Prostate gland (tissue), 2 donors: ENCODE measurements at regions not wholly inside any gene's neighbourhood (a gene's known extent, or its start where the extent isn't known, plus 50 kb on each side); places are given as distances from the start of the nearest gene placed in this dataset.

Source experiments
- DNase-seq: peaks from one replicate; pipeline ENCODE4 v3.0.0-alpha.2; 2019; ENCODE audit warnings: low spot score
- H3K27ac ChIP-seq, 2 donors: fragments of 200-600 bp; sonication (generic); 2 replicates each; pipeline ENCODE4 v1.5.1; 2017 to 2019
- H3K27me3 ChIP-seq: fragments of 200-600 bp; sonication (generic); replicated peaks from 2 replicates; pipeline ENCODE4 v1.5.1; 2019; ENCODE audit not compliant: insufficient read depth
- H3K36me3 ChIP-seq, 2 donors: fragments of 200-600 bp; sonication (generic); 1 replicate in 1 of 2; 2 replicates in 1 of 2; pipeline versions ENCODE4 v1.5.1 to v1.8.1; 2017 to 2019
- H3K4me1 ChIP-seq: fragments of 200-600 bp; sonication (generic); replicated peaks from 2 replicates; pipeline ENCODE4 v1.5.1; 2019
- H3K4me3 ChIP-seq, 2 donors: fragments of 200-600 bp; sonication (generic); 2 replicates each; pipeline ENCODE4 v1.5.1; 2017 to 2019
- H3K9me3 ChIP-seq: fragments of 200-600 bp; sonication (generic); 2 replicates; pipeline ENCODE4 v1.5.1; 2017
- POLR2A ChIP-seq: fragments of 450-650 bp; IDR thresholded peaks from one replicate; pipeline ENCODE4 v1.6.1; 2016; ENCODE audit warnings: antibody characterized with exemption, mild to moderate bottlenecking
- POLR2AphosphoS5 ChIP-seq: sonication (generic); formaldehyde crosslinking; IDR thresholded peaks from one replicate; pipeline ENCODE4 v1.6.1; 2017; ENCODE audit warnings: antibody characterized with exemption
- WGBS: methylation state at CpG from one replicate; pipeline ENCODE4 v1.1.5; 2018; 5-methylcytosine and 5-hydroxymethylcytosine counted together
- intact Hi-C: fragments of 100-400 bp; cut with DNase I; formaldehyde crosslinking; loops from one replicate; pipeline ENCODE4 v1.14.2; 2022
- TF ChIP-seq, protein P1 (sequence below), 4 experiments: fragments of 200-600 bp in 2 of 4; fragments of 450-650 bp in 2 of 4; sonication (generic) in 2 of 4; IDR thresholded peaks; 1 replicate in 3 of 4; 2 replicates in 1 of 4; pipeline ENCODE4 v1.5.1; 2016 to 2019; ENCODE audit warnings: antibody characterized with exemption in 4 of 4, mild to moderate bottlenecking in 2 of 4, moderate library complexity in 2 of 4

DNA sequence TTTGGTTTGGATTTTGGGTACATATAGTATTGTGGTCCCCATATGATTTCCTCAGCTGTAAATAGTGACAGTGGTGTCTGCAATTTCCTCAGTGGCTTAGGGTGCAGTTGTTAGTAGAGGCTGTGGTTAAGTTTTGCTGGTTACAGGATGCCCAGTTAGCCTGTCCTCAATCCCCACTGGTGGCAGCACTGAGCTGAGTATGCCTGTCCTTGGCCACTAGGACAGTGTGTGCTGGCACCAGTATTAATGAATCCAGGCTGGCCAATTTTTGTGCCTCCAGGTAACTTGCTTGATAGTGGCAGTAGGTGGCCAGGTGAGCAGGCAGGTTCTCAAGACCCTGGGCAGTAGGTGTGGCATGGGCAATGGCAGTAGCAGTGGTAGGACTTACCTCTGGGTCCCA is 973.1 kb downstream of the TMEM182 start:
- H3K4me3 ChIP-seq: no peak overlapping the region
- H3K36me3 ChIP-seq: no peaks in the 10 kb centered on the region
- no peak overlapping the region for H3K27ac ChIP-seq
- TF ChIP-seq, protein P1, sequence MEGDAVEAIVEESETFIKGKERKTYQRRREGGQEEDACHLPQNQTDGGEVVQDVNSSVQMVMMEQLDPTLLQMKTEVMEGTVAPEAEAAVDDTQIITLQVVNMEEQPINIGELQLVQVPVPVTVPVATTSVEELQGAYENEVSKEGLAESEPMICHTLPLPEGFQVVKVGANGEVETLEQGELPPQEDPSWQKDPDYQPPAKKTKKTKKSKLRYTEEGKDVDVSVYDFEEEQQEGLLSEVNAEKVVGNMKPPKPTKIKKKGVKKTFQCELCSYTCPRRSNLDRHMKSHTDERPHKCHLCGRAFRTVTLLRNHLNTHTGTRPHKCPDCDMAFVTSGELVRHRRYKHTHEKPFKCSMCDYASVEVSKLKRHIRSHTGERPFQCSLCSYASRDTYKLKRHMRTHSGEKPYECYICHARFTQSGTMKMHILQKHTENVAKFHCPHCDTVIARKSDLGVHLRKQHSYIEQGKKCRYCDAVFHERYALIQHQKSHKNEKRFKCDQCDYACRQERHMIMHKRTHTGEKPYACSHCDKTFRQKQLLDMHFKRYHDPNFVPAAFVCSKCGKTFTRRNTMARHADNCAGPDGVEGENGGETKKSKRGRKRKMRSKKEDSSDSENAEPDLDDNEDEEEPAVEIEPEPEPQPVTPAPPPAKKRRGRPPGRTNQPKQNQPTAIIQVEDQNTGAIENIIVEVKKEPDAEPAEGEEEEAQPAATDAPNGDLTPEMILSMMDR (IDR thresholded peaks at IDR 0.05): no peak
- TF ChIP-seq POLR2A (no peak), POLR2AphosphoS5 (no peak)
- no peaks in the 10 kb centered on the region for H3K4me1 ChIP-seq
- no peaks in the 10 kb centered on the region for H3K9me3 ChIP-seq
- DNase-seq: no peak
- intact Hi-C loops: no loop called here
- H3K27me3 ChIP-seq: no peaks in the 10 kb centered on the region

DNA sequence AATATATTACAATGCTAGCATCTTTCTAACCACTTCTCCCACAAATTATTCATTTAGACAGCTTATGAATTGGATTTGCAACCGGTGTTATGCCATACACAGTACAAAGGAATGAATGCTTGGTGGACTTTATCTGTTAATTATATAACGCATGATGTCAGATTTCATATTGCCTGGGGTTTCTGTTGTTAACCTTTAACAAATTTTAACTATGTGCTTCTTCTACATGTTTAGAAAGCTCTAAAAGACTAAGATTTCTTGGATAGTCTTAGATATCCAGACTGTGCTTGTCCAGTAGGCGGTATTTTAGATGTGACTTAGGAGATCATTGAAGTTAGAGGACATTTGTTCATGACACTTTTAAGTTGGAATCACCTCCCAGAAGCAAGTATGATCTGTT is 976.3 kb downstream of the TMEM182 start:
- no peak overlapping the region for H3K27ac ChIP-seq
- 90% methylated on average over 3 of the region's 3 CpGs for WGBS
- no peaks in the 10 kb centered on the region for H3K4me1 ChIP-seq
- no peaks in the 10 kb centered on the region for H3K27me3 ChIP-seq
- no peaks in the 10 kb centered on the region for H3K9me3 ChIP-seq
- no peak for DNase-seq
- no peak overlapping the region for H3K4me3 ChIP-seq
- no peaks in the 10 kb centered on the region for H3K36me3 ChIP-seq
- intact Hi-C loops: no loop called here
- TF ChIP-seq, protein P1 (IDR thresholded peaks at IDR 0.05): no peak
- TF ChIP-seq POLR2A: no peak
- no peak for TF ChIP-seq POLR2AphosphoS5

DNA sequence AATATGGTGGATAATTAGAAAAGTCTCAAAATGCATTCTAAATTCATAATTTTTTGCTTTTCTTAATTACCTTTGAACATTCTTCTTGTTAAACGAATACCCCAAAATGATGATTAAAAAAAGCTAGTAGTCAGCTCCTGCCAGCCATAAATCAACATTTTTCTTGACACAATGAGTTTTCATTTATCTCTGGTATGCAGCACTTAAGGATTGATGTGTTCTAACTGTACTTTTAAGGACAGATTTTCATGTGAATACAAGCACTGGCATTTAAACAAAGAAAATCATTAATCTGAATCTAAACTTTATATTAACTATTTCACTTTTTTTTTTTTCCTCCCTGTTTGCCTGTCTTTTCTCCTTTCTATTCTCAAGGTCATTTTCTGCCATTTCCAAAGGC is 976.8 kb downstream of the TMEM182 start:
- H3K27me3 ChIP-seq: no peaks in the 10 kb centered on the region
- no peak overlapping the region for H3K4me3 ChIP-seq
- no peaks in the 10 kb centered on the region for H3K36me3 ChIP-seq
- intact Hi-C loops: no loop called here
- TF ChIP-seq POLR2A: no peak
- TF ChIP-seq POLR2AphosphoS5: no peak
- TF ChIP-seq, protein P1 (IDR thresholded peaks at IDR 0.05): no peak
- 42% methylated on average over 1 of the region's 1 CpG for WGBS
- H3K9me3 ChIP-seq: no peaks in the 10 kb centered on the region
- H3K27ac ChIP-seq: no peak overlapping the region
- DNase-seq: no peak
- H3K4me1 ChIP-seq: no peaks in the 10 kb centered on the region

DNA sequence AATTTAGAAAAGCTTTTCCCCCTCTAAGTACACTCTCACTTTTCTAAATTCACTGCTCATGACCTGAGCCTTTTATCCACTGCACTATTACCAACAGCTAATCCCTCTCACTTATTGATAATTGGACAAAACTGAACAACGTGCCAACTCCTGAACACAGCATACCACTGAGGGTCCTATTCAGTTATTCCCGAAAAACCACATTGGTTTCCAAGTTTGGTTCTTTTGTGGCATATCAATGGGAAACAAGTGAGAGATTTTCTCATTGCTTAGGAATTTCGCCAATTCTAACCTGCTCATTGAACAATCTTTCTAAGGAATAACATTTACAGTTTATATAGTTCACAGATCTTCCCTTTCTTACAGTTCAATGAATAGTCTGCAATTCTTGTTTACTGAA is 977.4 kb downstream of the TMEM182 start:
- DNase-seq: no peak
- Histone ChIP-seq H3K27ac (no peak overlapping the region), H3K36me3 (no peaks in the 10 kb centered on the region), H3K9me3 (no peaks in the 10 kb centered on the region), H3K4me1 (no peaks in the 10 kb centered on the region), H3K27me3 (no peaks in the 10 kb centered on the region), H3K4me3 (no peak overlapping the region)
- intact Hi-C loops: no loop called here
- WGBS: 65% methylated on average over 3 of the region's 3 CpGs
- TF ChIP-seq POLR2AphosphoS5: no peak
- TF ChIP-seq, protein P1 (IDR thresholded peaks at IDR 0.05): no peak
- no peak for TF ChIP-seq POLR2A

DNA sequence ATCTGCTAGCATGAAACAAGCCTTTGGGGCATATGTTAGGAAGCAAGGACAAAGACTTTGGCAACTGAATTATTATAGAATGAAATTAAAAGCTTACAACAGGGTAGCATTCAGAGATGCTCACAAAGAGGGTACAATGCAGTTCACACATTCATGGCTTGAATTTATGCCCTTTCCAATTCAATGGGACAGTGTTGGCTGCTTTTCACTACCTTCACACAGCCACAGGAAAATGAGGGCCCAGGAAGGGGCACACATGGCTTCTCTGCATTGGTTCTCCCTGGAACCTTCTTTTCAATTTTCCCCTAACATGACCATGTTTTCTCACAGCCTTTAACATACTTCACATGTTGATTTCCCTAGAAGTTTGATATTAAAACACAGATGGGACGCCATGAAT is 978.1 kb downstream of the TMEM182 start:
- TF ChIP-seq POLR2A (no peak), POLR2AphosphoS5 (no peak)
- TF ChIP-seq, protein P1 (IDR thresholded peaks at IDR 0.05): no peak
- Histone ChIP-seq H3K9me3 (no peaks in the 10 kb centered on the region), H3K27me3 (no peaks in the 10 kb centered on the region), H3K4me1 (no peaks in the 10 kb centered on the region), H3K27ac (no peak overlapping the region), H3K4me3 (no peak overlapping the region), H3K36me3 (no peaks in the 10 kb centered on the region)
- intact Hi-C loops: no loop called here
- 89% methylated on average over 1 of the region's 1 CpG for WGBS
- DNase-seq: no peak
